D721Med (cell line): ENCODE measurements at regions not wholly inside any gene's neighbourhood (a gene's known extent, or its start where the extent isn't known, plus 50 kb on each side); places are given as distances from the start of the nearest gene placed in this dataset.

Experiments
- DNase-seq: peaks from one replicate; pipeline ENCODE4 v3.0.0; 2011; ENCODE audit warnings: low spot score; ENCODE audit not compliant: insufficient read length
- FAIRE-seq: peaks from 2 replicates; lab custom pipeline; 2011; peaks lifted over from hg19 to GRCh38; lab: Jason Lieb, UNC
- CTCF ChIP-seq: IDR thresholded peaks from 2 replicates; pipeline ENCODE4 v1.5.1; 2012; ENCODE audit warnings: mild to moderate bottlenecking, control low read depth; ENCODE audit not compliant: insufficient read depth; ENCODE audit errors: missing control alignments

GRCh38 chr7:85765698-85766298 lies 578.9 kb upstream of the SEMA3D start:
- no peak for TF ChIP-seq CTCF
- FAIRE-seq (no peak), DNase-seq (no peak)

- TF ChIP-seq CTCF = no peak
- DNase-seq (no peak), FAIRE-seq (no peak)
These were observed 577.2 kb upstream of the SEMA3D start for GRCh38 chr7:85764034-85764433.

- no peak for TF ChIP-seq CTCF
- no peak for DNase-seq
- no peak for FAIRE-seq
These were observed 570.5 kb upstream of the SEMA3D start for GRCh38 chr7:85757348-85757747.

DNA sequence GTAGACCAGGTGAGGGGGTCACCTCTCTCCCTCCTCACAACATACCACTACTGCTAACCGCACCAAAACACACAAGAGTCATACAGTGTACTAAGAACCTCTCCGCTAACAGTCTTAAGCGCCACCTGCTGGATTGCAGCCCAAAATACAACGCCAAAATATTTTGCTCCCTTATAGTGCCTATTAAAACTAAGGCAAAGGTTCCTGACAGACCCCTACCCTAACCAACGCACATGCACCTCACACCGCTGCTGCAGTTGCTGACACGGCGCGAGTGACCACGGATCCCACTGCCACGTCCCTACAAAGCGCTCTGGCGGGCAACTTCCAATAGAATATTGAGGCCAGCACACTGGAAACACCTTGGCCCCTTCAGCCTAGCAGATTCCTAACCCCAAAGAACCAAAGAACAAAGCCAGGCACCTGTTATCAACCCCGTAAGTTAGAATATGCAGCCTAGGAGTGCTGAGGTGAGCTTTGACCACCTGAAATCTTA lies 563.6 kb upstream of the SEMA3D start:
- FAIRE-seq (no peak), DNase-seq (no peak)
- peak; percentile 87 for TF ChIP-seq CTCF

GRCh38 chr7:85749696-85750453 lies 563.0 kb upstream of the SEMA3D start:
- TF ChIP-seq CTCF = no peak
- DNase-seq (no peak), FAIRE-seq (no peak)

GRCh38 chr7:85748861-85749260 lies 562.0 kb upstream of the SEMA3D start:
- no peak for FAIRE-seq
- no peak for DNase-seq
- TF ChIP-seq CTCF = no peak

GRCh38 chr7:85737426-85737825 lies 550.6 kb upstream of the SEMA3D start:
- FAIRE-seq (no peak), DNase-seq (no peak)
- no peak for TF ChIP-seq CTCF
